Esophagus muscularis mucosa (tissue), 4 donors: ENCODE measurements at regions not wholly inside any gene's neighbourhood (a gene's known extent, or its start where the extent isn't known, plus 50 kb on each side); places are given as distances from the start of the nearest gene placed in this dataset.

Experiments used
- DNase-seq: peaks from one replicate; pipeline ENCODE4 v3.0.0-alpha.2; 2017; ENCODE audit errors: extremely low spot score
- H3K27ac ChIP-seq, 4 donors: fragments of 200-600 bp; sonication (generic); replicated peaks in 1 of 4; 1 replicate in 3 of 4; 2 replicates in 1 of 4; pipeline ENCODE4 v1.5.1; 2016 to 2019; ENCODE audit warnings: mild to moderate bottlenecking in 1 of 4
- H3K27me3 ChIP-seq, 4 donors: fragments of 200-600 bp; sonication (generic); one replicate each; pipeline versions ENCODE4 v1.5.1 to v1.6.0; 2016 to 2019
- H3K36me3 ChIP-seq, 4 donors: fragments of 200-600 bp; sonication (generic); one replicate each; pipeline ENCODE4 v1.5.1; 2016 to 2019
- H3K4me1 ChIP-seq, 4 donors: fragments of 200-600 bp; sonication (generic); one replicate each; pipeline ENCODE4 v1.5.1; 2016 to 2019
- H3K4me3 ChIP-seq, 4 donors: fragments of 200-600 bp; sonication (generic); 1 replicate in 2 of 4; 2 replicates in 2 of 4; pipeline ENCODE4 v1.5.1; 2016 to 2019; ENCODE audit warnings: mild to moderate bottlenecking in 4 of 4, moderate library complexity in 1 of 4
- H3K9me3 ChIP-seq, 4 donors: fragments of 200-600 bp; sonication (generic); 1 replicate in 3 of 4; 2 replicates in 1 of 4; pipeline ENCODE4 v1.5.1; 2016 to 2019
- CTCF ChIP-seq, 3 experiments: fragments of 200-600 bp in 2 of 3; fragments of 450-650 bp in 1 of 3; sonication (generic) in 2 of 3; IDR thresholded peaks; one replicate each; pipeline ENCODE4 v1.5.1; 2017 to 2019; ENCODE audit warnings: antibody characterized with exemption in 3 of 3, mild to moderate bottlenecking in 2 of 3, moderate library complexity in 1 of 3
- EP300 ChIP-seq: sonication (generic); formaldehyde crosslinking; IDR thresholded peaks from one replicate; pipeline ENCODE4 v1.6.1; 2017; ENCODE audit warnings: antibody characterized with exemption
- POLR2A ChIP-seq: fragments of 450-650 bp; IDR thresholded peaks from one replicate; pipeline ENCODE4 v1.6.1; 2017; ENCODE audit warnings: antibody characterized with exemption, moderate library complexity, mild to moderate bottlenecking, low read depth
- POLR2AphosphoS5 ChIP-seq, 2 donors: sonication (generic); formaldehyde crosslinking; IDR thresholded peaks; one replicate each; pipeline ENCODE4 v1.6.1; 2017; ENCODE audit warnings: antibody characterized with exemption in 2 of 2
- WGBS: methylation state at CpG from one replicate; pipeline ENCODE4 v1.1.5; 2018; 5-methylcytosine and 5-hydroxymethylcytosine counted together
- intact Hi-C: fragments of 100-400 bp; cut with DNase I; formaldehyde crosslinking; loops from one replicate; pipeline ENCODE4 v1.15.1; 2023

DNA sequence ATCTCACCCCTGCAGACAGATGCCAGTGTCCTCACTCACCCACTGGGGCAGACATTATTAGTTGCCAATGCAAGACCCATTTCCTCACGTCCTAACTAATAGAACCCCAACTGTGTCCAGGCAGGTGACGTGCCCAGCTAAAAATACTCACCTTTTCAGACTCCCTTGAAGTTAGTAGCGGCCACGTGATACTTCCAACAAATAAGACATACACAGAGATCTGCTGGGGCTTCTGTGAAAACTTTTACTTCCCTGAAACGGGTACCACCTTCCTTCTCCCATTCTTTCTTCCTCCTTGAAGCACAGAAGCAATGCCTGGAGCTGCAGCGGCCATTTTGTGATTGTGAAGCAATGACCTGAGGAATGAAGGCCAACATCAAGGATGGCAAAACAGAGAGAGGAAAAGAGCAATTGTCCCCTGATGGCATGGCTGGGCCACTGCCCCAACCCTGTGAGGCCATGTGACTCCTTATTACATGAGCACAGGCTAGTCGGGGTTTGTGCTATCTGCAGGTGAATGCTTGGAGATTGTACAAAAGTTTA, 74.4 kb upstream of the TMPRSS2 start:
- H3K4me3 ChIP-seq = no peak overlapping the region
- TF ChIP-seq EP300 = no peak
- TF ChIP-seq CTCF (IDR thresholded peaks at IDR 0.05) = no peak
- no peak for TF ChIP-seq POLR2AphosphoS5 (IDR thresholded peaks at IDR 0.05)
- no peak for TF ChIP-seq POLR2A
- DNase-seq = no peak
- no peaks in the 10 kb centered on the region for H3K36me3 ChIP-seq
- H3K4me1 ChIP-seq = no peaks in the 10 kb centered on the region
- no peak overlapping the region for H3K27ac ChIP-seq
- H3K27me3 ChIP-seq = peaks cover 0 to 23% (median 0%) of the 10 kb centered on the region in 4 donors
- WGBS = 77% methylated on average over 6 of the region's 7 CpGs
- intact Hi-C loops = no loop called here
- peaks cover 0 to 29% (median 19%) of the 10 kb centered on the region in 4 donors for H3K9me3 ChIP-seq

DNA sequence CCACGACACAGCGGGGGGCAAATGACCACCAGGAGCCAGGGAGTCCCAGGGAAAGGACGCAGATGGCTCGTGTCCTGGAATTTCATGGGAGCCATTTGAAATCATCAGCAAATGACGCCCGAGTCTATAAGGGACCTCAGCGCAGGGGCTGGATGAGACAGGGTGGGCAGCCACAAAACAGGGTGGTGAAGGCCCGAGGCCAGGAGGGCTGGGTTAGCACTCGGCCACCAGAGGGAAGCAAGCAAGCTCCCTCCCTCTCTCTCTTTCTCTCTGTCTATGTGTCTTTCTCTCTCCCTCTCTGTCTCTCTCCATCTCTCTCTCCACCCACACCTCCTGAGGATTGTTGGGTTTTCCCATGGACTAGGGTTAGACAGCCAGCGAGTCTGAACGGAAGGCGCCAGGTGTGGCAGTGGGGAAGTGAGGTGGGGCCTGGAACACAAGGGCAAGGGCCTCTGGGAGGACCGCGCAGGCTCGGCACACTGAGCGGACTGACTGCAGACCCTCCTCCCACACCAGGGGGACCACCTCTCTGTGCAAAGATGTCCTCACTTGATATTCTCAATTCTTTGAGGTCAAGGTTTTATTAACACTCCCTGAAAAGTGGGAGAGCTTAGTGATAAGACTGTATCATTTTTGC, 73.8 kb upstream of the TMPRSS2 start:
- no peak for DNase-seq
- H3K4me3 ChIP-seq = no peak overlapping the region
- H3K27ac ChIP-seq = no peak overlapping the region
- H3K4me1 ChIP-seq = no peaks in the 10 kb centered on the region
- peaks cover 0 to 23% (median 0%) of the 10 kb centered on the region in 4 donors for H3K27me3 ChIP-seq
- intact Hi-C loops = no loop called here
- no peaks in the 10 kb centered on the region for H3K36me3 ChIP-seq
- H3K9me3 ChIP-seq = peaks cover 0 to 35% (median 21%) of the 10 kb centered on the region in 4 donors
- TF ChIP-seq CTCF (IDR thresholded peaks at IDR 0.05) (no peak), EP300 (no peak), POLR2A (no peak), POLR2AphosphoS5 (IDR thresholded peaks at IDR 0.05) (no peak)
- 84% methylated on average over 13 of the region's 16 CpGs for WGBS

DNA sequence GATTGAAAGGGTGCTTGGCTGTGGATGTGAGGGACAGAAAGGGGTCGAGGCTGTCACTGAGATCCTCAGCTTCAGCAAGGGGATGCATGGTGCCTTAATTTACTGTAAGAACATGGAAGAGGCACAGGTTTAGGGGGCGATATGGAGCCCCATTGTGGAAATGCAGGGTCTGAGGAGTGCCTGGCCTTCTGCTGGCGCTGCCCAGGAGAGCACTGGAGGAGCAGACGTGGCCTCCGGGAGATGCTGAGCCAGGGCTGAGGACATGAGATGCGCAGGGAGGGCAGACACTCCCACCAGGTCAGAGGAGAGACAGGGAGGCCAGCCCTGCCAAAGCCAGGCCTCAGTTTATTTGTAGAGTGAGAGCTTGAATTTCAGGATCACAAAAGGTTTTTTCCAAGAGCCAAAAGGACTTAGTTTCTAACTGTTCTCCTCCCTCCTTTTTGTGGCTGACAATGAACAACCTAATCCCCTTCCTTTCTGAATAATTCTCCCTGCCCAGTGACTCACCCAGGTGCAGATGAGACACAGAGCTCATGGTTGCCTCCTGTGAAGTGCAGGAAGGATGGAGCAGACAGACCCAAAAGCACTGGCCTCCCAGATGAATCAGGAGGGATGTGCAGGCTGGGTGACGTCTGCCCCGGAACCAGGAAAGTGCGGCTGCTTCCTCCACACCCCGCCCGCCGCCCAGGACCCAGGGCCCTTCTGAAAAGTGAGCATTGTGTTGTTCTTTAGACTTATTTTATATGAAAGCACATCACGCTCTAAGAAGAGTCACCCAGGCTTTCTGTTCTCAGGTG, 73.0 kb upstream of the TMPRSS2 start:
- Histone ChIP-seq H3K36me3 (no peaks in the 10 kb centered on the region), H3K9me3 (peaks cover 0 to 36% (median 21%) of the 10 kb centered on the region in 4 donors), H3K4me3 (no peak overlapping the region), H3K27ac (no peak overlapping the region), H3K27me3 (peaks cover 0 to 23% (median 0%) of the 10 kb centered on the region in 4 donors), H3K4me1 (no peaks in the 10 kb centered on the region)
- intact Hi-C loops = no loop called here
- no peak for DNase-seq
- 81% methylated on average over 13 of the region's 13 CpGs for WGBS
- TF ChIP-seq POLR2AphosphoS5 (IDR thresholded peaks at IDR 0.05) (no peak), EP300 (no peak), POLR2A (no peak), CTCF (IDR thresholded peaks at IDR 0.05) (no peak)

DNA sequence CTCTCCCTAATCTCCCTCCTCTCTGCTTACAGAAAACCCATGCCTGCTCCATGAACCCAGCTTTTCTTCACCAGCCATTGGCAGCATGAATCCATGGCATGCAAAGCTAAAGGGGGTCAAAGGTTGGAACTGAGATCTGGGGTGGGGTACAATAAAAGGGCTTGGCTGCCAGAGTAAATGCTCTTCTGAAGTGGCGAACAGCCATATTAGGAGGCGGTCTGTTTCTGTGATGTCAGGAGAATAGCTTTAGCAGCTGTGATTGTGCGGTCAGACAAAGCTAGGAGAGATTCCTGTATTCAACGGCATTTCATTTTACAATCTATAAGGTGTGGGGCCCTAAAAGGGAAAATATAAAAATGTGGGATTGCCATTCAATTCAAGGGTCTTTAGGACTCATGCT, 71.7 kb upstream of the TMPRSS2 start:
- H3K9me3 ChIP-seq = peaks cover 0 to 39% (median 21%) of the 10 kb centered on the region in 4 donors
- no peak for TF ChIP-seq CTCF (IDR thresholded peaks at IDR 0.05)
- no peak for TF ChIP-seq POLR2AphosphoS5 (IDR thresholded peaks at IDR 0.05)
- TF ChIP-seq POLR2A = no peak
- no peak for TF ChIP-seq EP300
- H3K4me1 ChIP-seq = no peaks in the 10 kb centered on the region
- intact Hi-C loops = loop anchor here (5.0 kb wide), 1 partner anchor 87 kb away; no protein-coding TSS in a partner anchor
- WGBS = 82% methylated on average over 4 of the region's 4 CpGs
- no peak for DNase-seq
- no peak overlapping the region for H3K27ac ChIP-seq
- H3K36me3 ChIP-seq = no peaks in the 10 kb centered on the region
- no peak overlapping the region for H3K4me3 ChIP-seq
- H3K27me3 ChIP-seq = peaks cover 0 to 17% (median 0%) of the 10 kb centered on the region in 4 donors
